ENCODE measurements at regions not wholly inside any gene's neighbourhood (a gene's known extent, or its start where the extent isn't known, plus 50 kb on each side); places are given as distances from the start of the nearest gene placed in this dataset.

GRCh38 chr2:18781541-18782280 lies 192.3 kb upstream of the NT5C1B start:
- DNase-seq (ENCODE audit: low read depth in 6 of 9, low spot score in 9 of 9) = no peak
- Histone ChIP-seq H3K36me3 (ENCODE audit: control insufficient read depth in 2 of 2, insufficient read depth in 2 of 2, low read length in 1 of 2) (no peaks in the 10 kb centered on the region), H3K27ac (ENCODE audit: low read depth in 1 of 2, low read length in 1 of 2) (no peak overlapping the region), H3K4me1 (ENCODE audit: control insufficient read depth in 2 of 2, insufficient read depth in 2 of 2, low read length in 2 of 2) (no peaks in the 10 kb centered on the region), H3K27me3 (ENCODE audit: control insufficient read depth in 2 of 2, insufficient read depth in 1 of 2, low read length in 1 of 2) (no peaks in the 10 kb centered on the region), H3K9me3 (ENCODE audit: control insufficient read depth in 2 of 2, insufficient read depth in 1 of 2, low read length in 1 of 2) (no peaks in the 10 kb centered on the region), H3K4me3 (ENCODE audit: low read length in 2 of 2) (no peak overlapping the region)
- WGBS = 94% methylated on average over 1 of the region's 1 CpG

GRCh38 chr2:18777250-18777812 lies 188.0 kb upstream of the NT5C1B start:
- Histone ChIP-seq H3K9me3 (ENCODE audit: control insufficient read depth in 2 of 2, insufficient read depth in 1 of 2, low read length in 1 of 2) (no peaks in the 10 kb centered on the region), H3K36me3 (ENCODE audit: control insufficient read depth in 2 of 2, insufficient read depth in 2 of 2, low read length in 1 of 2) (no peaks in the 10 kb centered on the region), H3K4me3 (ENCODE audit: low read length in 2 of 2) (no peak overlapping the region), H3K27me3 (ENCODE audit: control insufficient read depth in 2 of 2, insufficient read depth in 1 of 2, low read length in 1 of 2) (no peaks in the 10 kb centered on the region), H3K4me1 (ENCODE audit: control insufficient read depth in 2 of 2, insufficient read depth in 2 of 2, low read length in 2 of 2) (no peaks in the 10 kb centered on the region), H3K27ac (ENCODE audit: low read depth in 1 of 2, low read length in 1 of 2) (no peak overlapping the region)
- DNase-seq (ENCODE audit: low read depth in 6 of 9, low spot score in 9 of 9) = no peak
- WGBS = 46% methylated on average over 2 of the region's 2 CpGs

GRCh38 chr2:18771212-18771611 lies 181.8 kb upstream of the NT5C1B start:
- no peak overlapping the region for H3K27ac ChIP-seq (ENCODE audit: low read depth in 1 of 2, low read length in 1 of 2)
- H3K9me3 ChIP-seq (ENCODE audit: control insufficient read depth in 2 of 2, insufficient read depth in 1 of 2, low read length in 1 of 2) = no peaks in the 10 kb centered on the region
- no peak for DNase-seq (ENCODE audit: low read depth in 6 of 9, low spot score in 9 of 9)
- no peaks in the 10 kb centered on the region for H3K4me1 ChIP-seq (ENCODE audit: control insufficient read depth in 2 of 2, insufficient read depth in 2 of 2, low read length in 2 of 2)
- 86% methylated on average over 1 of the region's 1 CpG for WGBS
- H3K4me3 ChIP-seq (ENCODE audit: low read length in 2 of 2) = no peak overlapping the region
- no peaks in the 10 kb centered on the region for H3K36me3 ChIP-seq (ENCODE audit: control insufficient read depth in 2 of 2, insufficient read depth in 2 of 2, low read length in 1 of 2)
- no peaks in the 10 kb centered on the region for H3K27me3 ChIP-seq (ENCODE audit: control insufficient read depth in 2 of 2, insufficient read depth in 1 of 2, low read length in 1 of 2)

- Histone ChIP-seq H3K9me3 (ENCODE audit: control insufficient read depth in 2 of 2, insufficient read depth in 1 of 2, low read length in 1 of 2) (no peaks in the 10 kb centered on the region), H3K36me3 (ENCODE audit: control insufficient read depth in 2 of 2, insufficient read depth in 2 of 2, low read length in 1 of 2) (no peaks in the 10 kb centered on the region), H3K4me1 (ENCODE audit: control insufficient read depth in 2 of 2, insufficient read depth in 2 of 2, low read length in 2 of 2) (no peaks in the 10 kb centered on the region), H3K27me3 (ENCODE audit: control insufficient read depth in 2 of 2, insufficient read depth in 1 of 2, low read length in 1 of 2) (no peaks in the 10 kb centered on the region), H3K4me3 (ENCODE audit: low read length in 2 of 2) (no peak overlapping the region), H3K27ac (ENCODE audit: low read depth in 1 of 2, low read length in 1 of 2) (no peak overlapping the region)
- DNase-seq (ENCODE audit: low read depth in 6 of 9, low spot score in 9 of 9) = no peak
- 89% methylated on average over 1 of the region's 1 CpG for WGBS
Observed at GRCh38 chr2:18763338-18763737, 174.0 kb upstream of the NT5C1B start.

- Histone ChIP-seq H3K27ac (ENCODE audit: low read depth in 1 of 2, low read length in 1 of 2) (no peak overlapping the region), H3K4me1 (ENCODE audit: control insufficient read depth in 2 of 2, insufficient read depth in 2 of 2, low read length in 2 of 2) (no peaks in the 10 kb centered on the region), H3K9me3 (ENCODE audit: control insufficient read depth in 2 of 2, insufficient read depth in 1 of 2, low read length in 1 of 2) (no peaks in the 10 kb centered on the region), H3K36me3 (ENCODE audit: control insufficient read depth in 2 of 2, insufficient read depth in 2 of 2, low read length in 1 of 2) (no peaks in the 10 kb centered on the region), H3K27me3 (ENCODE audit: control insufficient read depth in 2 of 2, insufficient read depth in 1 of 2, low read length in 1 of 2) (no peaks in the 10 kb centered on the region), H3K4me3 (ENCODE audit: low read length in 2 of 2) (no peak overlapping the region)
- DNase-seq (ENCODE audit: low read depth in 6 of 9, low spot score in 9 of 9) = no peak
- 24% methylated on average over 1 of the region's 1 CpG for WGBS
Observed at GRCh38 chr2:18762667-18763066, 173.3 kb upstream of the NT5C1B start.

- no peak for DNase-seq (ENCODE audit: low read depth in 6 of 9, low spot score in 9 of 9)
- no peaks in the 10 kb centered on the region for H3K27me3 ChIP-seq (ENCODE audit: control insufficient read depth in 2 of 2, insufficient read depth in 1 of 2, low read length in 1 of 2)
- no peaks in the 10 kb centered on the region for H3K4me1 ChIP-seq (ENCODE audit: control insufficient read depth in 2 of 2, insufficient read depth in 2 of 2, low read length in 2 of 2)
- H3K9me3 ChIP-seq (ENCODE audit: control insufficient read depth in 2 of 2, insufficient read depth in 1 of 2, low read length in 1 of 2) = no peaks in the 10 kb centered on the region
- no peak overlapping the region for H3K4me3 ChIP-seq (ENCODE audit: low read length in 2 of 2)
- no peak overlapping the region for H3K27ac ChIP-seq (ENCODE audit: low read depth in 1 of 2, low read length in 1 of 2)
- WGBS = 93% methylated on average over 1 of the region's 1 CpG
- no peaks in the 10 kb centered on the region for H3K36me3 ChIP-seq (ENCODE audit: control insufficient read depth in 2 of 2, insufficient read depth in 2 of 2, low read length in 1 of 2)
Observed at GRCh38 chr2:18754286-18754685, 164.9 kb upstream of the NT5C1B start.

GRCh38 chr2:18753722-18754121 lies 164.4 kb upstream of the NT5C1B start:
- Histone ChIP-seq H3K27ac (ENCODE audit: low read depth in 1 of 2, low read length in 1 of 2) (no peak overlapping the region), H3K27me3 (ENCODE audit: control insufficient read depth in 2 of 2, insufficient read depth in 1 of 2, low read length in 1 of 2) (no peaks in the 10 kb centered on the region), H3K9me3 (ENCODE audit: control insufficient read depth in 2 of 2, insufficient read depth in 1 of 2, low read length in 1 of 2) (no peaks in the 10 kb centered on the region), H3K4me3 (ENCODE audit: low read length in 2 of 2) (no peak overlapping the region), H3K4me1 (ENCODE audit: control insufficient read depth in 2 of 2, insufficient read depth in 2 of 2, low read length in 2 of 2) (no peaks in the 10 kb centered on the region), H3K36me3 (ENCODE audit: control insufficient read depth in 2 of 2, insufficient read depth in 2 of 2, low read length in 1 of 2) (no peaks in the 10 kb centered on the region)
- no peak for DNase-seq (ENCODE audit: low read depth in 6 of 9, low spot score in 9 of 9)
- WGBS = 97% methylated on average over 4 of the region's 4 CpGs

GRCh38 chr2:18752667-18753422 lies 163.5 kb upstream of the NT5C1B start:
- Histone ChIP-seq H3K27me3 (ENCODE audit: control insufficient read depth in 2 of 2, insufficient read depth in 1 of 2, low read length in 1 of 2) (no peaks in the 10 kb centered on the region), H3K27ac (ENCODE audit: low read depth in 1 of 2, low read length in 1 of 2) (no peak overlapping the region), H3K4me1 (ENCODE audit: control insufficient read depth in 2 of 2, insufficient read depth in 2 of 2, low read length in 2 of 2) (no peaks in the 10 kb centered on the region), H3K36me3 (ENCODE audit: control insufficient read depth in 2 of 2, insufficient read depth in 2 of 2, low read length in 1 of 2) (no peaks in the 10 kb centered on the region), H3K4me3 (ENCODE audit: low read length in 2 of 2) (no peak overlapping the region), H3K9me3 (ENCODE audit: control insufficient read depth in 2 of 2, insufficient read depth in 1 of 2, low read length in 1 of 2) (no peaks in the 10 kb centered on the region)
- DNase-seq (ENCODE audit: low read depth in 6 of 9, low spot score in 9 of 9) = no peak
- WGBS = 87% methylated on average over 6 of the region's 6 CpGs

GRCh38 chr2:18752022-18752493 lies 162.7 kb upstream of the NT5C1B start:
- WGBS = 86% methylated on average over 10 of the region's 10 CpGs
- no peaks in the 10 kb centered on the region for H3K4me1 ChIP-seq (ENCODE audit: control insufficient read depth in 2 of 2, insufficient read depth in 2 of 2, low read length in 2 of 2)
- no peaks in the 10 kb centered on the region for H3K36me3 ChIP-seq (ENCODE audit: control insufficient read depth in 2 of 2, insufficient read depth in 2 of 2, low read length in 1 of 2)
- no peak overlapping the region for H3K27ac ChIP-seq (ENCODE audit: low read depth in 1 of 2, low read length in 1 of 2)
- no peaks in the 10 kb centered on the region for H3K27me3 ChIP-seq (ENCODE audit: control insufficient read depth in 2 of 2, insufficient read depth in 1 of 2, low read length in 1 of 2)
- no peak for DNase-seq (ENCODE audit: low read depth in 6 of 9, low spot score in 9 of 9)
- H3K4me3 ChIP-seq (ENCODE audit: low read length in 2 of 2) = no peak overlapping the region
- H3K9me3 ChIP-seq (ENCODE audit: control insufficient read depth in 2 of 2, insufficient read depth in 1 of 2, low read length in 1 of 2) = no peaks in the 10 kb centered on the region
